ENCODE measurements at regions not wholly inside any gene's neighbourhood (a gene's known extent, or its start where the extent isn't known, plus 50 kb on each side); places are given as distances from the start of the nearest gene placed in this dataset.

DNA sequence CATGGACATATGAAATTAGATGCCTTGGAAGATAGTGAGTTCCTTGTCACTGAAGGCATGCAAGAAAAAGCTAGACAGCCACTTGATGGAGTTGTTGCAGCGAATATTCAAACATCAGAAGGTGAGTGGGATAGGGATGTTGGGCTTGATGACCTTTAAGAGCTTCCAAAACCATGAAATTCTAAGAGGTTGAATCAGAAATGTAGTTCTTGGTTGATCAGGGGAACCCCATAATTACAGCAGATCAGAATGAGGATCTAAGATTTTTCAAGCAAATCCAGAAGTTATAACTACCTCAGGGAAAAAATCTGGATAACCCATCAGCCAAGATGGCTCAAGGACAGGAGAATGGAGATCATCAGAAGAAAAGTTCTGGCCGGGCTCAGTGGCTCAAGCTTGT lies 244.3 kb upstream of the NR4A3 start:
- TF ChIP-seq CTCF (IDR thresholded peaks at IDR 0.05; ENCODE audit: low read depth, low read length): no peak
- no peak for DNase-seq (ENCODE audit: extremely low read depth, low read depth)

- DNase-seq (ENCODE audit: extremely low read depth, low read depth): no peak
- no peak for TF ChIP-seq CTCF (IDR thresholded peaks at IDR 0.05; ENCODE audit: low read depth, low read length)
These were observed 243.0 kb upstream of the NR4A3 start for GRCh38 chr9:99578666-99579065.

GRCh38 chr9:99579964-99580363 lies 241.7 kb upstream of the NR4A3 start:
- no peak for TF ChIP-seq CTCF (IDR thresholded peaks at IDR 0.05; ENCODE audit: low read depth, low read length)
- DNase-seq (ENCODE audit: extremely low read depth, low read depth): no peak

- DNase-seq (ENCODE audit: extremely low read depth, low read depth): no peak
- TF ChIP-seq CTCF (IDR thresholded peaks at IDR 0.05; ENCODE audit: low read depth, low read length): no peak
These were observed 238.9 kb upstream of the NR4A3 start for GRCh38 chr9:99582814-99583213.

DNA sequence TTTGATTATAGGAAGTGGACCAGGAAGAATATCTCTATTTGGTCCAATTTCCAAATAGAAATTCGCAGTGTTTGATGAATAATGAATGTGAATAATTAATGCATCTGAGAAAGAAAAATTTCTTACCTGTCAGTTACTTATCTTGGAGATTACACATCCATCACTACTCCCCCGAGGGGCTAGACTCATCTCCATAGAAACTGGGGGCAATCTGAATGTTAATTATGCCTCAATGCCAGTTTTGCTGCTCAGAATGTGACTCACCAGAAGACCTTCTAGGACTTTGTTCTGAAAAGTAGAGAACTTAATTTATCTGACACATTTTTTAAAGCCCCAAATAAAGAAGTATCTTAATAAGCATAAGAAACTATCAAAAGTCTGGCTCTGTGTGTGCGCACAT lies 233.4 kb upstream of the NR4A3 start:
- no peak for TF ChIP-seq CTCF (IDR thresholded peaks at IDR 0.05; ENCODE audit: low read depth, low read length)
- DNase-seq (ENCODE audit: extremely low read depth, low read depth): no peak

DNA sequence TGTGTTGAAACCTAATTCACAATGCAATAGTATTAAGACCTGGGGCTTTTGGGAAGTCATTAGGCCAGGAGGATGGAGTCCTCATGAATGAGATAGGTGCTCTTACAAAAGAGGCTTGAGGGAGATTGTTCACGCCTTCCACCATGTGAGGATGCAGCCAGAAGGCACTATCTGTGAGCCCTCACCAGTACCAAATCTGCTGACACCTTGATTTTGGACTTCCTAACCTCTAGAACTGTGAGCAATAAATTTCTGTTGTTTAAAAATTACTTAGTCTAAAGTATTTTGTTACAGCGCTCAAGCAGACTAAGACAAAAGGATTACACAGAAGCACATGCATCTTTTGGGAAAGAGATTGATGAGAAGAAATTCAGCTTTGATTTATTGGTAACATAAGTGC lies 232.9 kb upstream of the NR4A3 start:
- no peak for TF ChIP-seq CTCF (IDR thresholded peaks at IDR 0.05; ENCODE audit: low read depth, low read length)
- no peak for DNase-seq (ENCODE audit: extremely low read depth, low read depth)

GRCh38 chr9:99590410-99590809 lies 231.3 kb upstream of the NR4A3 start:
- DNase-seq (ENCODE audit: extremely low read depth, low read depth): no peak
- TF ChIP-seq CTCF (IDR thresholded peaks at IDR 0.05; ENCODE audit: low read depth, low read length): no peak
